GM12865 (cell line): ENCODE measurements at regions not wholly inside any gene's neighbourhood (a gene's known extent, or its start where the extent isn't known, plus 50 kb on each side); places are given as distances from the start of the nearest gene placed in this dataset.

Experiments
- DNase-seq: peaks from one replicate; pipeline ENCODE4 v3.0.0; 2010; ENCODE audit warnings: low read depth
- H3K4me3 ChIP-seq: 2 replicates; pipeline ENCODE4 v1.5.1; 2011; ENCODE audit warnings: mild to moderate bottlenecking, low read depth, low read length, control low read depth
- TF ChIP-seq, protein P1 (sequence below): IDR thresholded peaks from 2 replicates; pipeline ENCODE4 v1.5.1; 2011; ENCODE audit warnings: low read length, control low read depth, low read depth, inconsistent platforms; ENCODE audit not compliant: insufficient read depth; ENCODE audit errors: missing control alignments

GRCh38 chr3:176767385-176767784 lies 429.9 kb downstream of the TBL1XR1 start:
- DNase-seq, result no peak
- TF ChIP-seq, protein P1, sequence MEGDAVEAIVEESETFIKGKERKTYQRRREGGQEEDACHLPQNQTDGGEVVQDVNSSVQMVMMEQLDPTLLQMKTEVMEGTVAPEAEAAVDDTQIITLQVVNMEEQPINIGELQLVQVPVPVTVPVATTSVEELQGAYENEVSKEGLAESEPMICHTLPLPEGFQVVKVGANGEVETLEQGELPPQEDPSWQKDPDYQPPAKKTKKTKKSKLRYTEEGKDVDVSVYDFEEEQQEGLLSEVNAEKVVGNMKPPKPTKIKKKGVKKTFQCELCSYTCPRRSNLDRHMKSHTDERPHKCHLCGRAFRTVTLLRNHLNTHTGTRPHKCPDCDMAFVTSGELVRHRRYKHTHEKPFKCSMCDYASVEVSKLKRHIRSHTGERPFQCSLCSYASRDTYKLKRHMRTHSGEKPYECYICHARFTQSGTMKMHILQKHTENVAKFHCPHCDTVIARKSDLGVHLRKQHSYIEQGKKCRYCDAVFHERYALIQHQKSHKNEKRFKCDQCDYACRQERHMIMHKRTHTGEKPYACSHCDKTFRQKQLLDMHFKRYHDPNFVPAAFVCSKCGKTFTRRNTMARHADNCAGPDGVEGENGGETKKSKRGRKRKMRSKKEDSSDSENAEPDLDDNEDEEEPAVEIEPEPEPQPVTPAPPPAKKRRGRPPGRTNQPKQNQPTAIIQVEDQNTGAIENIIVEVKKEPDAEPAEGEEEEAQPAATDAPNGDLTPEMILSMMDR, result no peak
- H3K4me3 ChIP-seq, result no peak overlapping the region

- H3K4me3 ChIP-seq, result no peak overlapping the region
- no peak for DNase-seq
- TF ChIP-seq, protein P1, result no peak
These were observed 430.4 kb downstream of the TBL1XR1 start for GRCh38 chr3:176766862-176767261.

GRCh38 chr3:176765382-176765900 lies 431.8 kb downstream of the TBL1XR1 start:
- TF ChIP-seq, protein P1, result no peak
- no peak for DNase-seq
- H3K4me3 ChIP-seq, result no peak overlapping the region

DNA sequence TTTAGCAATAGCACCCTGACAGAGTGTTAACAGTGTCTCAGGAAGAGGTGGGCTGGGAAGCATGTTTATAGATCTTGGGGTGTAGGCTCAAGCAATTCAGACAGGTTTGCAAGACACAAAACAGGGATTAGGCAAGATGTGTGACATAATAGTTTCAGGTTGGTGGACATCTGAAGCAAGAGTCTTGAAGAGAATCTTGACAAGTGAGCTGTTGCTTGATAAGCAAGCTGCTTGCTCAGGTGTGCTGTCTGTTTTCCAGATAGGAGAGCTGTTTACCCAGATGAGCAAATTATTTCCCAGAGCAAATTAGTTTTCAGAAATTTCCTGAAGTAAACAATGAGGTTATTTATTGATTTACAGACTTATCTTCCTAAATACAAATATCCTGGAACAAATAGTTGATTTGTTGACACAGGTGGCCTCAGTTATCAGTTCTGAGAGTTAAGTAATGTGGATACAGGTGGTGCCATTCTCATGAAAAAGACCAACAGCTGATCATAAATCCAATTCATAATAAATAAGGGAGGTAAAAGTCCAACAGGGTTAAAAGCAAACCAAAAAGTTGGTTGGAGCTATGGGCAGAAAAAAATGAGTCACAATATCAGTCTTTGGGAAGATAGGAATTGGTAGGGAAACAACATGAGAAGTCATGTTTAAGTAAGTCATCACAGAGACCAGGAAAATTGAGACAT lies 437.3 kb downstream of the TBL1XR1 start:
- H3K4me3 ChIP-seq, result no peak overlapping the region

DNA sequence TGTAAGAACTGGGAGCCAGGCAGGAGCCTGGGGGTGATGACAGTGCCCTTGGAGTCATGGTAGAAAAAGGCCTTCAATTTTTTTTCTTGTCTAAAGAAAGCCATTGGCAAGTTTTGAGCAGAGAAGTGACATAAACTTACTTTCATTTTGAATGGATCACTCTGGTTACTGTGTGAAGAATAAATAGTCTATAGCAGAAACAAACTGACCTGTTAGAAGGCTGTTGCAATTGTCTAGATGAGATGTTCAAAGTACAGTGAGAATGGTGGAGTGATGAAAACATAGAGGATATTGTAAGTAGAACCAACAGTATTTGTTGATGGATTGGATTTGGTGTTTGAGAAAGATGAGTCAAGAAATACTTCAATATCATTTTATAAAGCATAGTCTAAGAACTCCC lies 439.9 kb downstream of the TBL1XR1 start:
- DNase-seq, result no peak
- TF ChIP-seq, protein P1, result no peak

More for the DNA sequence above, 437.3 kb downstream of the TBL1XR1 start:
- no peak for DNase-seq
- TF ChIP-seq, protein P1, result no peak

DNA sequence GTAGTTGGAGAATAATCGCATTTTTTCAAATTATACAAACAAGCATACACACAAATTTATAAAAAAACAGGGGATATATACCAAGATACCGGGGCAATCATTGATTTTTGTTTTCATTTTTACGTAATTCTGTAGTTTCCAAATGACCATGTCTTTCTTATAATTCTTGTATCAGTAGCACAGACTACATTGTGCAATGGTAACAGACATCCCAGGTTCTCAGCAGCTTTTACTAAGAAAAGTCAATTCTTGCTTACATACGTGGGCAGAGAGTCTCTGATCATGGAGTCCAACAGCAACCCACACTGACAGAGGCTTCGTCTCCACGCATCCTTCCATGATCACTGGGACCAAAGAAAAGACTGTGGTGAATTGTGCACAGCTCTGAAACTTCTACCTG lies 441.3 kb downstream of the TBL1XR1 start:
- no peak for DNase-seq
- H3K4me3 ChIP-seq, result no peak overlapping the region
- TF ChIP-seq, protein P1, result no peak

More for the DNA sequence above, 439.9 kb downstream of the TBL1XR1 start:
- H3K4me3 ChIP-seq, result no peak overlapping the region

GRCh38 chr3:176755552-176755951 lies 441.7 kb downstream of the TBL1XR1 start:
- TF ChIP-seq, protein P1, result no peak
- DNase-seq, result no peak
- no peak overlapping the region for H3K4me3 ChIP-seq
